HCT116 (cell line): ENCODE measurements at regions not wholly inside any gene's neighbourhood (a gene's known extent, or its start where the extent isn't known, plus 50 kb on each side); places are given as distances from the start of the nearest gene placed in this dataset.

Experiments used
- CBX3 ChIP-seq: IDR thresholded peaks from 2 replicates; pipeline ENCODE4 v1.6.1; 2012; ENCODE audit warnings: low read depth
- CEBPB ChIP-seq: IDR thresholded peaks from 2 replicates; pipeline ENCODE4 v1.6.1; 2012; ENCODE audit warnings: low read depth
- EZH2 ChIP-seq: fragments of 200-600 bp; sonication (generic); IDR thresholded peaks from 2 replicates; pipeline ENCODE4 v1.6.1; 2017; ENCODE audit warnings: antibody characterized with exemption, mixed run types
- POLR2A ChIP-seq: IDR thresholded peaks from 2 replicates; pipeline ENCODE4 v1.7.0; 2011; ENCODE audit warnings: borderline replicate concordance; ENCODE audit not compliant: insufficient read depth, insufficient read length; ENCODE audit errors: extremely low read depth
- POLR2AphosphoS5 ChIP-seq: IDR thresholded peaks from 2 replicates; pipeline ENCODE4 v1.6.1; 2011; ENCODE audit warnings: mild to moderate bottlenecking, low read depth, low read length, moderate library complexity
- RAD21 ChIP-seq: IDR thresholded peaks from 2 replicates; pipeline ENCODE4 v1.6.1; 2012; ENCODE audit warnings: low read depth, mild to moderate bottlenecking
- SP1 ChIP-seq: IDR thresholded peaks from 2 replicates; pipeline ENCODE4 v1.6.1; 2012; ENCODE audit warnings: low read depth
- TCF7L2 ChIP-seq: IDR thresholded peaks from 2 replicates; pipeline ENCODE4 v1.7.0; 2011; ENCODE audit warnings: borderline replicate concordance, inconsistent platforms; ENCODE audit not compliant: insufficient read depth, insufficient read length; ENCODE audit errors: extremely low read depth
- YY1 ChIP-seq: IDR thresholded peaks from 2 replicates; pipeline ENCODE4 v1.6.1; 2011; ENCODE audit warnings: low read length, low read depth, moderate library complexity, mild to moderate bottlenecking; ENCODE audit not compliant: insufficient replicate concordance; ENCODE audit errors: extremely low read depth
- ZFX ChIP-seq: fragments of 450-650 bp; IDR thresholded peaks from 2 replicates; pipeline ENCODE4 v1.6.1; 2017
- TF ChIP-seq, protein P1 (sequence below), 3 experiments: fragments of 200-600 bp in 1 of 3; sonication (generic) in 1 of 3; IDR thresholded peaks in 2 of 3; conservative IDR thresholded peaks in 1 of 3; 2 replicates each; pipeline ENCODE4 v1.5.1; 2012 to 2017; ENCODE audit warnings: low read depth in 2 of 3, low read length in 2 of 3, antibody characterized with exemption in 1 of 3, borderline replicate concordance in 1 of 3, control low read depth in 1 of 3, mild to moderate bottlenecking in 1 of 3, mixed read lengths in 1 of 3, mixed run types in 1 of 3, moderate library complexity in 1 of 3; ENCODE audit not compliant: insufficient read depth in 1 of 3
- TF ChIP-seq, protein P2 (sequence below): IDR thresholded peaks from 2 replicates; pipeline ENCODE4 v1.6.1; 2012

DNA sequence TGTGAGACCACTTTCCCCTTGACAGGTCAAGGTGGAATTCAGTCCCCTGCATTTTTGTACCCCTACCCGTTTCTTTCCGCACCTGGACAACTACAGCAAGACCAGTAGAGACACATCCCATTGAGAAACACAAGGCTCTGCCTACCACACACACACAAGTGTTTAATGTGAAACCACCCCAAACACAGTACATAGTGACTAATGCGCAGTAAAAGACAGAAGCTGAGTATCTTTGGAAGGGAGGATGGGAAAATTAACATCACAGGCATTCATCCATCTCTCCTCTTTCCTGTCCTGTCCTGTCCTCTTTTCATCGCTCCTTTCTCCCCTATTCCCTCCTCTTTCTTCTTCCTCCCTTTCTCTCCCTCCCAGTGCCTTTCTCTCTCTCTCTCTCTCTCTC is 64.8 kb downstream of the SCN11A start:
- TF ChIP-seq CEBPB (no peak), CBX3 (no peak), POLR2A (no peak), SP1 (no peak), POLR2AphosphoS5 (no peak), YY1 (no peak), RAD21 (no peak), ZFX (no peak), EZH2 (no peak), TCF7L2 (no peak)
- TF ChIP-seq, protein P1, sequence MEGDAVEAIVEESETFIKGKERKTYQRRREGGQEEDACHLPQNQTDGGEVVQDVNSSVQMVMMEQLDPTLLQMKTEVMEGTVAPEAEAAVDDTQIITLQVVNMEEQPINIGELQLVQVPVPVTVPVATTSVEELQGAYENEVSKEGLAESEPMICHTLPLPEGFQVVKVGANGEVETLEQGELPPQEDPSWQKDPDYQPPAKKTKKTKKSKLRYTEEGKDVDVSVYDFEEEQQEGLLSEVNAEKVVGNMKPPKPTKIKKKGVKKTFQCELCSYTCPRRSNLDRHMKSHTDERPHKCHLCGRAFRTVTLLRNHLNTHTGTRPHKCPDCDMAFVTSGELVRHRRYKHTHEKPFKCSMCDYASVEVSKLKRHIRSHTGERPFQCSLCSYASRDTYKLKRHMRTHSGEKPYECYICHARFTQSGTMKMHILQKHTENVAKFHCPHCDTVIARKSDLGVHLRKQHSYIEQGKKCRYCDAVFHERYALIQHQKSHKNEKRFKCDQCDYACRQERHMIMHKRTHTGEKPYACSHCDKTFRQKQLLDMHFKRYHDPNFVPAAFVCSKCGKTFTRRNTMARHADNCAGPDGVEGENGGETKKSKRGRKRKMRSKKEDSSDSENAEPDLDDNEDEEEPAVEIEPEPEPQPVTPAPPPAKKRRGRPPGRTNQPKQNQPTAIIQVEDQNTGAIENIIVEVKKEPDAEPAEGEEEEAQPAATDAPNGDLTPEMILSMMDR (IDR thresholded peaks at IDR 0.05 in 2 of 3, conservative IDR thresholded peaks at IDR 0.05 in 1 of 3; ENCODE audit: borderline replicate concordance in 1 of 3, insufficient read depth in 1 of 3, low read depth in 2 of 3, low read length in 2 of 3): no peak
- TF ChIP-seq, protein P2, sequence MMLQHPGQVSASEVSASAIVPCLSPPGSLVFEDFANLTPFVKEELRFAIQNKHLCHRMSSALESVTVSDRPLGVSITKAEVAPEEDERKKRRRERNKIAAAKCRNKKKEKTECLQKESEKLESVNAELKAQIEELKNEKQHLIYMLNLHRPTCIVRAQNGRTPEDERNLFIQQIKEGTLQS: no peak
